ENCODE measurements at regions not wholly inside any gene's neighbourhood (a gene's known extent, or its start where the extent isn't known, plus 50 kb on each side); places are given as distances from the start of the nearest gene placed in this dataset.

- Histone ChIP-seq H3K4me1 (no peaks in the 10 kb centered on the region), H3K4me3 (no peak overlapping the region), H3K27ac (no peak overlapping the region), H3K27me3 (no peaks in the 10 kb centered on the region), H3K9me3 (no peaks in the 10 kb centered on the region), H3K36me3 (no peaks in the 10 kb centered on the region)
- ATAC-seq, result no peak
- WGBS (ENCODE audit: insufficient coverage, low coverage, low lambda C conversion rate, missing lambda C conversion rate), result 56% methylated on average over 10 of the region's 10 CpGs
- DNase-seq, result no peak
- no peak for TF ChIP-seq CTCF (IDR thresholded peaks at IDR 0.05)
- no peak for TF ChIP-seq POLR2A (IDR thresholded peaks at IDR 0.05)
- intact Hi-C loops (cut with DNase I), result no loop called here
These were observed 508.5 kb downstream of the FOXG1 start for GRCh38 chr14:29274890-29275596.

- ATAC-seq (no peak), DNase-seq (no peak)
- WGBS (ENCODE audit: insufficient coverage, low coverage, low lambda C conversion rate, missing lambda C conversion rate), result 20% methylated on average over 1 of the region's 1 CpG
- H3K9me3 ChIP-seq, result no peaks in the 10 kb centered on the region
- no peak overlapping the region for H3K4me3 ChIP-seq
- TF ChIP-seq POLR2A (IDR thresholded peaks at IDR 0.05) (no peak), CTCF (IDR thresholded peaks at IDR 0.05) (no peak)
- intact Hi-C loops (cut with DNase I), result no loop called here
- H3K27ac ChIP-seq, result no peak overlapping the region
- no peaks in the 10 kb centered on the region for H3K4me1 ChIP-seq
- H3K36me3 ChIP-seq, result no peaks in the 10 kb centered on the region
- no peaks in the 10 kb centered on the region for H3K27me3 ChIP-seq
These were observed 512.0 kb downstream of the FOXG1 start for GRCh38 chr14:29278301-29279263.

GRCh38 chr14:29282169-29282568 is 515.6 kb downstream of the FOXG1 start:
- Histone ChIP-seq H3K27me3 (no peaks in the 10 kb centered on the region), H3K4me3 (no peak overlapping the region), H3K36me3 (no peaks in the 10 kb centered on the region), H3K9me3 (no peaks in the 10 kb centered on the region), H3K27ac (no peak overlapping the region), H3K4me1 (no peaks in the 10 kb centered on the region)
- TF ChIP-seq POLR2A (IDR thresholded peaks at IDR 0.05) (no peak), CTCF (IDR thresholded peaks at IDR 0.05) (no peak)
- no peak for ATAC-seq
- WGBS (ENCODE audit: insufficient coverage, low coverage, low lambda C conversion rate, missing lambda C conversion rate), result 15% methylated on average over 1 of the region's 1 CpG
- no peak for DNase-seq
- intact Hi-C loops (cut with DNase I), result no loop called here

- no peak for TF ChIP-seq CTCF (IDR thresholded peaks at IDR 0.05)
- no peak for TF ChIP-seq POLR2A (IDR thresholded peaks at IDR 0.05)
- H3K9me3 ChIP-seq, result no peaks in the 10 kb centered on the region
- H3K27ac ChIP-seq, result no peak overlapping the region
- no peaks in the 10 kb centered on the region for H3K36me3 ChIP-seq
- WGBS (ENCODE audit: insufficient coverage, low coverage, low lambda C conversion rate, missing lambda C conversion rate), result 44% methylated on average over 2 of the region's 2 CpGs
- no peaks in the 10 kb centered on the region for H3K4me1 ChIP-seq
- intact Hi-C loops (cut with DNase I), result no loop called here
- no peaks in the 10 kb centered on the region for H3K27me3 ChIP-seq
- DNase-seq (no peak), ATAC-seq (no peak)
- no peak overlapping the region for H3K4me3 ChIP-seq
These were observed 523.9 kb downstream of the FOXG1 start for GRCh38 chr14:29290441-29290840.
